ENCODE measurements at regions not wholly inside any gene's neighbourhood (a gene's known extent, or its start where the extent isn't known, plus 50 kb on each side); places are given as distances from the start of the nearest gene placed in this dataset.

- Histone ChIP-seq H3K4me1 (no peaks in the 10 kb centered on the region), H3K36me3 (ENCODE audit: low read depth, missing control alignments) (no peaks in the 10 kb centered on the region), H3K9me3 (no peaks in the 10 kb centered on the region), H3K4me3 (no peak overlapping the region), H3K27me3 (no peaks in the 10 kb centered on the region), H3K27ac (no peak overlapping the region)
- intact Hi-C loops (cut with DNase I; ENCODE audit: low total_unique reads) = no loop called here
- WGBS, 2 donors = 75 to 81% methylated on average over 2 of the region's 2 CpGs
- no peak for DNase-seq
- TF ChIP-seq POLR2A (IDR thresholded peaks at IDR 0.05) = no peak
- no peak for TF ChIP-seq CTCF (IDR thresholded peaks at IDR 0.05)
Measured at GRCh38 chr3:20857636-20858035, 671.6 kb upstream of the SGO1 start.

DNA sequence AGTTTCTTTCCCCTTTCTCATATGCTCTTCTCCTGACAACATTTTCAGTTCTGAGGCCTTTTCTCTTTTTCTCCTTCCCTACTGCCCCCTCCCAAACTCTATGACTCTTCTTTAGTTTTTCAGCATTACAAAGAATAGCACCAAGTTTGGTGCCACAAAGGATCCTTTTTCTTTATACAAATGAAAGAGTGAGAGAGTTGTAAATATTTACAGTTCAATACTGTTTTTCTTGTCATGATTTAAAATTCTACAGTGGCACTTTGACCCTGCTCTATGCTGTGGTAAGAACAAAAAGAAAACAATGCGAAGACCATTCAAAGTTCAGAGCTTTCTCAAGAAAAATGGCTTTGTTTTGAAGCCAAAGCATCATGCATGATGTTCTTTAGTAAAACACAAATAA lies 667.9 kb upstream of the SGO1 start:
- Histone ChIP-seq H3K27me3 (no peaks in the 10 kb centered on the region), H3K36me3 (ENCODE audit: low read depth, missing control alignments) (no peaks in the 10 kb centered on the region), H3K9me3 (no peaks in the 10 kb centered on the region), H3K4me3 (no peak overlapping the region), H3K4me1 (no peaks in the 10 kb centered on the region), H3K27ac (no peak overlapping the region)
- intact Hi-C loops (cut with DNase I; ENCODE audit: low total_unique reads) = no loop called here
- WGBS, 2 donors = 44 to 65% methylated on average over 1 of the region's 1 CpG
- TF ChIP-seq POLR2A (IDR thresholded peaks at IDR 0.05) = no peak
- no peak for TF ChIP-seq CTCF (IDR thresholded peaks at IDR 0.05)
- DNase-seq = no peak

GRCh38 chr3:20852712-20853111 lies 666.7 kb upstream of the SGO1 start:
- Histone ChIP-seq H3K9me3 (no peaks in the 10 kb centered on the region), H3K36me3 (ENCODE audit: low read depth, missing control alignments) (no peaks in the 10 kb centered on the region), H3K4me1 (no peaks in the 10 kb centered on the region), H3K27me3 (no peaks in the 10 kb centered on the region), H3K4me3 (no peak overlapping the region), H3K27ac (no peak overlapping the region)
- WGBS, 2 donors = 74 to 79% methylated on average over 2 of the region's 2 CpGs
- no peak for DNase-seq
- no peak for TF ChIP-seq CTCF (IDR thresholded peaks at IDR 0.05)
- TF ChIP-seq POLR2A (IDR thresholded peaks at IDR 0.05) = no peak
- intact Hi-C loops (cut with DNase I; ENCODE audit: low total_unique reads) = no loop called here

- no peaks in the 10 kb centered on the region for H3K4me1 ChIP-seq
- TF ChIP-seq CTCF (IDR thresholded peaks at IDR 0.05) (no peak), POLR2A (IDR thresholded peaks at IDR 0.05) (no peak)
- no peak overlapping the region for H3K27ac ChIP-seq
- no peak overlapping the region for H3K4me3 ChIP-seq
- H3K36me3 ChIP-seq (ENCODE audit: low read depth, missing control alignments) = no peaks in the 10 kb centered on the region
- no peaks in the 10 kb centered on the region for H3K9me3 ChIP-seq
- DNase-seq = no peak
- H3K27me3 ChIP-seq = no peaks in the 10 kb centered on the region
- intact Hi-C loops (cut with DNase I; ENCODE audit: low total_unique reads) = no loop called here
- WGBS, 2 donors = 86 to 90% methylated on average over 5 of the region's 5 CpGs
Measured at GRCh38 chr3:20849975-20850374, 664.0 kb upstream of the SGO1 start.

DNA sequence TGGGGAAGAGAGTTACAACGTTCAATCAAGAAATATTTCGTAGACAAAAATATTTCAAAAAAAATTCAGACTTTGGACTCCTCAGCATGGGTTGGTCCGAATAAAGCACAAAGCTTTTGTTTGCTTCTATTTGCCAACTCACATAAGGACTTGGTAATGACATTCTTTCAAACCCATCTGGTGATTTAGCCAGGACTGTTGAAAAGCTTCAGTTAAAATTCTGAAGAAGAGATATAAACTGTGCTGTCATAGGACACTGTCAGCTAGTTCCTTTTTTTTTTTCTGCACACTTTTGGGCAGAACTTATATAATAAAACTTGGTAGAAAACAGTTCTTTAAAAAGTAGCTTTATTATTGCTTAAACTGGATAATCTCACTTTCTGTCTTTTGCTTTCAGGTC lies 660.8 kb upstream of the SGO1 start:
- H3K27ac ChIP-seq = no peak overlapping the region
- H3K36me3 ChIP-seq (ENCODE audit: low read depth, missing control alignments) = no peaks in the 10 kb centered on the region
- H3K4me1 ChIP-seq = no peaks in the 10 kb centered on the region
- WGBS, 2 donors = 70 to 90% methylated on average over 3 of the region's 3 CpGs
- no peak overlapping the region for H3K4me3 ChIP-seq
- DNase-seq = no peak
- H3K27me3 ChIP-seq = no peaks in the 10 kb centered on the region
- no peak for TF ChIP-seq CTCF (IDR thresholded peaks at IDR 0.05)
- no peak for TF ChIP-seq POLR2A (IDR thresholded peaks at IDR 0.05)
- H3K9me3 ChIP-seq = no peaks in the 10 kb centered on the region
- intact Hi-C loops (cut with DNase I; ENCODE audit: low total_unique reads) = no loop called here

Data from testis (tissue), 2 donors.